WTC11 (cell line): ENCODE measurements at regions not wholly inside any gene's neighbourhood (a gene's known extent, or its start where the extent isn't known, plus 50 kb on each side); places are given as distances from the start of the nearest gene placed in this dataset.

Experiments
- ATAC-seq: fragments of 200-7000 bp; cut with Tn5 transposase; 2 replicates; pipeline ENCODE4 v1.10.0; 2021; ENCODE audit warnings: mild to moderate bottlenecking, moderate library complexity
- CTCF ChIA-PET: fragments of 300-600 bp; sonication (Branson Sonifier 250); formaldehyde crosslinking; loops from one replicate; lab custom pipeline; 2021; ENCODE audit warnings: antibody characterized with exemption; lab: Charles Lee
- POLR2A ChIA-PET: fragments of 350-600 bp; sonication (Branson Sonifier 250); formaldehyde crosslinking; loops from one replicate; lab custom pipeline; 2021; ENCODE audit warnings: antibody characterized with exemption; lab: Charles Lee
- DNase-seq: peaks from one replicate; pipeline ENCODE4 v3.0.0; 2021; ENCODE audit warnings: low spot score
- H3K27ac Mint-ChIP-seq: 2 replicates; pipeline ENCODE4 v1.8.0; 2021; ENCODE audit warnings: mixed read lengths
- H3K27me3 Mint-ChIP-seq: 2 replicates; pipeline ENCODE4 v1.8.0; 2021; ENCODE audit warnings: low read depth, mild to moderate bottlenecking, moderate library complexity, mixed read lengths
- H3K36me3 Mint-ChIP-seq: 2 replicates; pipeline ENCODE4 v1.8.0; 2021; ENCODE audit warnings: mixed read lengths
- H3K4me1 Mint-ChIP-seq: 2 replicates; pipeline ENCODE4 v1.8.0; 2022; ENCODE audit warnings: mixed read lengths
- H3K4me3 Mint-ChIP-seq: 2 replicates; pipeline ENCODE4 v1.8.0; 2021; ENCODE audit warnings: mild to moderate bottlenecking, moderate library complexity, mixed read lengths
- H3K9me3 Mint-ChIP-seq: 2 replicates; pipeline ENCODE4 v1.8.0; 2021; ENCODE audit warnings: mixed read lengths
- CBFB ChIP-seq: sonication (generic); formaldehyde crosslinking; IDR thresholded peaks from 2 replicates; pipeline ENCODE4 v1.8.1; 2022; ENCODE audit warnings: mild to moderate bottlenecking, low read depth, missing genetic modification reagents
- E2F5 ChIP-seq: sonication (generic); formaldehyde crosslinking; IDR thresholded peaks from 2 replicates; pipeline ENCODE4 v1.8.1; 2022; ENCODE audit warnings: mild to moderate bottlenecking, moderate library complexity, missing genetic modification reagents
- ELF4 ChIP-seq: sonication (generic); formaldehyde crosslinking; IDR thresholded peaks from 2 replicates; pipeline ENCODE4 v1.8.1; 2022; ENCODE audit warnings: low read depth, mild to moderate bottlenecking, moderate library complexity, missing genetic modification reagents
- GABPB1 ChIP-seq: sonication (generic); formaldehyde crosslinking; IDR thresholded peaks from 2 replicates; pipeline ENCODE4 v1.8.1; 2023; ENCODE audit warnings: mild to moderate bottlenecking, missing genetic modification reagents
- JUN ChIP-seq: sonication (generic); formaldehyde crosslinking; IDR thresholded peaks from 2 replicates; pipeline ENCODE4 v1.8.0; 2023; ENCODE audit warnings: mild to moderate bottlenecking, missing genetic modification reagents
- MXD4 ChIP-seq: fragments of 250-450 bp; sonication (Bioruptor Pico); IDR thresholded peaks from 2 replicates; pipeline ENCODE4 v1.8.0; 2021; ENCODE audit warnings: mild to moderate bottlenecking, moderate library complexity, borderline replicate concordance
- NR1H2 ChIP-seq: sonication (generic); formaldehyde crosslinking; IDR thresholded peaks from 2 replicates; pipeline ENCODE4 v1.9.0; 2021; ENCODE audit warnings: mild to moderate bottlenecking, moderate library complexity, missing genetic modification reagents
- OVOL2 ChIP-seq: fragments of 250-450 bp; sonication (Bioruptor Pico); IDR thresholded peaks from 2 replicates; pipeline ENCODE4 v1.9.0; 2021; ENCODE audit warnings: mild to moderate bottlenecking, borderline replicate concordance
- PREB ChIP-seq: sonication (generic); formaldehyde crosslinking; IDR thresholded peaks from 2 replicates; pipeline ENCODE4 v1.8.1; 2022; ENCODE audit warnings: mild to moderate bottlenecking, missing genetic modification reagents, moderate library complexity, borderline replicate concordance
- RELA ChIP-seq: sonication (generic); formaldehyde crosslinking; IDR thresholded peaks from 2 replicates; pipeline ENCODE4 v1.8.1; 2022; ENCODE audit warnings: missing genetic modification reagents, mild to moderate bottlenecking, borderline replicate concordance
- SMAD4 ChIP-seq: sonication (generic); formaldehyde crosslinking; IDR thresholded peaks from 2 replicates; pipeline ENCODE4 v1.8.0; 2022; ENCODE audit warnings: mild to moderate bottlenecking, missing genetic modification reagents
- SP1 ChIP-seq: sonication (generic); formaldehyde crosslinking; conservative IDR thresholded peaks from 2 replicates; pipeline ENCODE4 v1.8.1; 2022; ENCODE audit warnings: missing genetic modification reagents
- TEAD4 ChIP-seq: sonication (generic); formaldehyde crosslinking; IDR thresholded peaks from 2 replicates; pipeline ENCODE4 v1.8.0; 2022; ENCODE audit warnings: mild to moderate bottlenecking, missing genetic modification reagents
- ZMAT4 ChIP-seq: fragments of 250-450 bp; sonication (Bioruptor Pico); IDR thresholded peaks from 2 replicates; pipeline ENCODE4 v1.9.0; 2021; ENCODE audit warnings: mild to moderate bottlenecking
- ZNF263 ChIP-seq: sonication (generic); formaldehyde crosslinking; IDR thresholded peaks from 2 replicates; pipeline ENCODE4 v1.8.1; 2022; ENCODE audit warnings: low read depth, mild to moderate bottlenecking, moderate library complexity, missing genetic modification reagents
- ZNF416 ChIP-seq: fragments of 250-450 bp; sonication (Bioruptor Pico); IDR thresholded peaks from 2 replicates; pipeline ENCODE4 v1.9.0; 2021; ENCODE audit warnings: mild to moderate bottlenecking, inconsistent platforms
- ZNF423 ChIP-seq: fragments of 250-450 bp; sonication (Bioruptor Pico); IDR thresholded peaks from 2 replicates; pipeline ENCODE4 v2.1.2; 2022; ENCODE audit warnings: mild to moderate bottlenecking, moderate library complexity
- TF ChIP-seq, protein P1 (sequence below): fragments of 250-450 bp; sonication (Bioruptor Pico); IDR thresholded peaks from 2 replicates; pipeline ENCODE4 v1.8.0; 2021; ENCODE audit warnings: mild to moderate bottlenecking
- TF ChIP-seq, protein P2 (sequence below): sonication (generic); formaldehyde crosslinking; IDR thresholded peaks from 2 replicates; pipeline ENCODE4 v1.8.1; 2022; ENCODE audit warnings: low read depth, missing genetic modification reagents, borderline replicate concordance
- TF ChIP-seq, protein P3 (sequence below): sonication (generic); formaldehyde crosslinking; IDR thresholded peaks from 2 replicates; pipeline ENCODE4 v1.8.0; 2023; ENCODE audit warnings: mild to moderate bottlenecking, missing genetic modification reagents
- TF ChIP-seq, protein P4 (sequence below): sonication (generic); formaldehyde crosslinking; IDR thresholded peaks from 2 replicates; pipeline ENCODE4 v1.8.0; 2022; ENCODE audit warnings: missing genetic modification reagents
- TF ChIP-seq, protein P5 (sequence below): fragments of 250-450 bp; sonication (Bioruptor Pico); IDR thresholded peaks from 2 replicates; pipeline ENCODE4 v1.9.0; 2021; ENCODE audit warnings: moderate library complexity, mild to moderate bottlenecking, inconsistent platforms, borderline replicate concordance

GRCh38 chr15:52858782-52859176 lies 68.6 kb upstream of the ONECUT1 start:
- TF ChIP-seq SMAD4 (CRISPR knock-in tag) (no peak), ELF4 (CRISPR knock-in tag) (no peak), ZNF416 (no peak), OVOL2 (no peak), E2F5 (no peak), GABPB1 (CRISPR knock-in tag) (no peak), CBFB (CRISPR knock-in tag) (no peak), NR1H2 (CRISPR knock-in tag) (no peak), ZNF423 (no peak), SP1 (CRISPR knock-in tag) (no peak), ZMAT4 (CRISPR knock-in tag) (no peak), PREB (CRISPR knock-in tag) (no peak), ZNF263 (CRISPR knock-in tag) (no peak)
- TF ChIP-seq, protein P1, sequence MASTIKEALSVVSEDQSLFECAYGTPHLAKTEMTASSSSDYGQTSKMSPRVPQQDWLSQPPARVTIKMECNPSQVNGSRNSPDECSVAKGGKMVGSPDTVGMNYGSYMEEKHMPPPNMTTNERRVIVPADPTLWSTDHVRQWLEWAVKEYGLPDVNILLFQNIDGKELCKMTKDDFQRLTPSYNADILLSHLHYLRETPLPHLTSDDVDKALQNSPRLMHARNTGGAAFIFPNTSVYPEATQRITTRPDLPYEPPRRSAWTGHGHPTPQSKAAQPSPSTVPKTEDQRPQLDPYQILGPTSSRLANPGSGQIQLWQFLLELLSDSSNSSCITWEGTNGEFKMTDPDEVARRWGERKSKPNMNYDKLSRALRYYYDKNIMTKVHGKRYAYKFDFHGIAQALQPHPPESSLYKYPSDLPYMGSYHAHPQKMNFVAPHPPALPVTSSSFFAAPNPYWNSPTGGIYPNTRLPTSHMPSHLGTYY (CRISPR knock-in tag) = no peak
- TF ChIP-seq, protein P2, sequence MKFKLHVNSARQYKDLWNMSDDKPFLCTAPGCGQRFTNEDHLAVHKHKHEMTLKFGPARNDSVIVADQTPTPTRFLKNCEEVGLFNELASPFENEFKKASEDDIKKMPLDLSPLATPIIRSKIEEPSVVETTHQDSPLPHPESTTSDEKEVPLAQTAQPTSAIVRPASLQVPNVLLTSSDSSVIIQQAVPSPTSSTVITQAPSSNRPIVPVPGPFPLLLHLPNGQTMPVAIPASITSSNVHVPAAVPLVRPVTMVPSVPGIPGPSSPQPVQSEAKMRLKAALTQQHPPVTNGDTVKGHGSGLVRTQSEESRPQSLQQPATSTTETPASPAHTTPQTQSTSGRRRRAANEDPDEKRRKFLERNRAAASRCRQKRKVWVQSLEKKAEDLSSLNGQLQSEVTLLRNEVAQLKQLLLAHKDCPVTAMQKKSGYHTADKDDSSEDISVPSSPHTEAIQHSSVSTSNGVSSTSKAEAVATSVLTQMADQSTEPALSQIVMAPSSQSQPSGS (CRISPR knock-in tag) = no peak
- TF ChIP-seq, protein P3, sequence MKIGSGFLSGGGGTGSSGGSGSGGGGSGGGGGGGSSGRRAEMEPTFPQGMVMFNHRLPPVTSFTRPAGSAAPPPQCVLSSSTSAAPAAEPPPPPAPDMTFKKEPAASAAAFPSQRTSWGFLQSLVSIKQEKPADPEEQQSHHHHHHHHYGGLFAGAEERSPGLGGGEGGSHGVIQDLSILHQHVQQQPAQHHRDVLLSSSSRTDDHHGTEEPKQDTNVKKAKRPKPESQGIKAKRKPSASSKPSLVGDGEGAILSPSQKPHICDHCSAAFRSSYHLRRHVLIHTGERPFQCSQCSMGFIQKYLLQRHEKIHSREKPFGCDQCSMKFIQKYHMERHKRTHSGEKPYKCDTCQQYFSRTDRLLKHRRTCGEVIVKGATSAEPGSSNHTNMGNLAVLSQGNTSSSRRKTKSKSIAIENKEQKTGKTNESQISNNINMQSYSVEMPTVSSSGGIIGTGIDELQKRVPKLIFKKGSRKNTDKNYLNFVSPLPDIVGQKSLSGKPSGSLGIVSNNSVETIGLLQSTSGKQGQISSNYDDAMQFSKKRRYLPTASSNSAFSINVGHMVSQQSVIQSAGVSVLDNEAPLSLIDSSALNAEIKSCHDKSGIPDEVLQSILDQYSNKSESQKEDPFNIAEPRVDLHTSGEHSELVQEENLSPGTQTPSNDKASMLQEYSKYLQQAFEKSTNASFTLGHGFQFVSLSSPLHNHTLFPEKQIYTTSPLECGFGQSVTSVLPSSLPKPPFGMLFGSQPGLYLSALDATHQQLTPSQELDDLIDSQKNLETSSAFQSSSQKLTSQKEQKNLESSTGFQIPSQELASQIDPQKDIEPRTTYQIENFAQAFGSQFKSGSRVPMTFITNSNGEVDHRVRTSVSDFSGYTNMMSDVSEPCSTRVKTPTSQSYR = no peak
- Mint-ChIP-seq H3K27ac (no peak overlapping the region), H3K4me1 (peaks cover 18% of the 10 kb centered on the region), H3K4me3 (no peak overlapping the region), H3K9me3 (no peaks in the 10 kb centered on the region), H3K36me3 (no peaks in the 10 kb centered on the region), H3K27me3 (no peaks in the 10 kb centered on the region; the same call in 1 of the 2 replicates)
- ATAC-seq = no peak
- CTCF ChIA-PET = interaction anchor here (1.0 to 1.6 kb wide), 3 partner anchors 54 to 93 kb away, joined by 4 to 6 read pairs (median 4); no protein-coding TSS in a partner anchor
- DNase-seq = no peak
- POLR2A ChIA-PET = interaction anchor here (0.6 to 1.0 kb wide), 3 partner anchors 66 to 1292 kb away, joined by 3 read pairs; partner anchors contain the start of gene ONECUT1

DNA sequence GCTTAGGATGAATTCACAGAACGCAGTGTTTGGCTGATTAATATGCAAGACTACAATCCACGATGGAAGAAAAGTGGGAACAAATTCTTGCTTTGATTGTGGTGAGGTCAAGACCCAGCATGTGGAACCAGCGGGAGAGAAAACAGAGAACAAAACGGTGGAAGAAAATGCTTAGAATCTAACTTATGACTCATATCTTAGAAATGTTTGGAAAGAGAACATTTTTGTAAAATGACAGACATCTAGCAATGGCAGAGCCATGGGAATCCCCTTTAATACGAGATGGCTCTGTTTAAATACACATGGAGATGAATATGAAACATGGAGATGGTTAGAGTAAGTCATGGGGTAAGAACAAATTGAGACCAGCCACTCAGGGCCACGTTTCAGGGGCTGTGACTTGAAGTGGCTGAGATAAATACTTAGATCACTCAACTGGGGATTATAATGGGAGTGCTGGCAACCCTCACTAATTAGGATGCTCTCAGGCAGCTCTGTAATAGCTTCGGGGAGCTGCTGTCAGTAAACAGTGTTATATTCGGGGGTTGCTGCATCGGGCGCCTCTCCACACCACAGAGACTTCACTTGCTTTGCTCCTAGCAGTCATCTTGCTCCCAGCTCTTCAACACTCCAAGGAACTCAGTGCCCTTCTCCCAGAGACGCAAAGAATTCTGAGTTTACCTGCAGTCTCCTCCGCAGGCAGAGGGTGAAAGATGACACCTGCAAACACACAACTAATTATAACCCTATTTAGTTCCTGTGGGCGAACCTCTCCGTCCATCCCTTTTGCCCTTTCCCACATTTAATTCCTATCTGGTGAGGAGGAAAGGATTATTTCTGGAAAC lies 68.0 kb upstream of the ONECUT1 start:
- ATAC-seq = peak; percentile 58
- peak; percentile 13 for DNase-seq
- CTCF ChIA-PET = interaction anchor here (1.0 to 1.6 kb wide), 3 partner anchors 53 to 93 kb away, joined by 4 to 6 read pairs (median 4); no protein-coding TSS in a partner anchor
- no peaks in the 10 kb centered on the region for H3K9me3 Mint-ChIP-seq
- H3K27me3 Mint-ChIP-seq = no peaks in the 10 kb centered on the region; the same call in 1 of the 2 replicates
- H3K27ac Mint-ChIP-seq = no peak overlapping the region
- POLR2A ChIA-PET = interaction anchor here (0.6 to 1.0 kb wide), 3 partner anchors 66 to 1292 kb away, joined by 3 read pairs; partner anchors contain the start of gene ONECUT1
- no peaks in the 10 kb centered on the region for H3K36me3 Mint-ChIP-seq
- H3K4me3 Mint-ChIP-seq = no peak overlapping the region
- H3K4me1 Mint-ChIP-seq = peaks cover 18% of the 10 kb centered on the region
- TF ChIP-seq, protein P4, sequence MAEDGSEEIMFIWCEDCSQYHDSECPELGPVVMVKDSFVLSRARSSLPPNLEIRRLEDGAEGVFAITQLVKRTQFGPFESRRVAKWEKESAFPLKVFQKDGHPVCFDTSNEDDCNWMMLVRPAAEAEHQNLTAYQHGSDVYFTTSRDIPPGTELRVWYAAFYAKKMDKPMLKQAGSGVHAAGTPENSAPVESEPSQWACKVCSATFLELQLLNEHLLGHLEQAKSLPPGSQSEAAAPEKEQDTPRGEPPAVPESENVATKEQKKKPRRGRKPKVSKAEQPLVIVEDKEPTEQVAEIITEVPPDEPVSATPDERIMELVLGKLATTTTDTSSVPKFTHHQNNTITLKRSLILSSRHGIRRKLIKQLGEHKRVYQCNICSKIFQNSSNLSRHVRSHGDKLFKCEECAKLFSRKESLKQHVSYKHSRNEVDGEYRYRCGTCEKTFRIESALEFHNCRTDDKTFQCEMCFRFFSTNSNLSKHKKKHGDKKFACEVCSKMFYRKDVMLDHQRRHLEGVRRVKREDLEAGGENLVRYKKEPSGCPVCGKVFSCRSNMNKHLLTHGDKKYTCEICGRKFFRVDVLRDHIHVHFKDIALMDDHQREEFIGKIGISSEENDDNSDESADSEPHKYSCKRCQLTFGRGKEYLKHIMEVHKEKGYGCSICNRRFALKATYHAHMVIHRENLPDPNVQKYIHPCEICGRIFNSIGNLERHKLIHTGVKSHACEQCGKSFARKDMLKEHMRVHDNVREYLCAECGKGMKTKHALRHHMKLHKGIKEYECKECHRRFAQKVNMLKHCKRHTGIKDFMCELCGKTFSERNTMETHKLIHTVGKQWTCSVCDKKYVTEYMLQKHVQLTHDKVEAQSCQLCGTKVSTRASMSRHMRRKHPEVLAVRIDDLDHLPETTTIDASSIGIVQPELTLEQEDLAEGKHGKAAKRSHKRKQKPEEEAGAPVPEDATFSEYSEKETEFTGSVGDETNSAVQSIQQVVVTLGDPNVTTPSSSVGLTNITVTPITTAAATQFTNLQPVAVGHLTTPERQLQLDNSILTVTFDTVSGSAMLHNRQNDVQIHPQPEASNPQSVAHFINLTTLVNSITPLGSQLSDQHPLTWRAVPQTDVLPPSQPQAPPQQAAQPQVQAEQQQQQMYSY (CRISPR knock-in tag) = no peak
- no peak for TF ChIP-seq MXD4
- no peak for TF ChIP-seq JUN (CRISPR knock-in tag)
- TF ChIP-seq ELF4 (CRISPR knock-in tag) = no peak
- no peak for TF ChIP-seq NR1H2 (CRISPR knock-in tag)
- TF ChIP-seq, protein P5, sequence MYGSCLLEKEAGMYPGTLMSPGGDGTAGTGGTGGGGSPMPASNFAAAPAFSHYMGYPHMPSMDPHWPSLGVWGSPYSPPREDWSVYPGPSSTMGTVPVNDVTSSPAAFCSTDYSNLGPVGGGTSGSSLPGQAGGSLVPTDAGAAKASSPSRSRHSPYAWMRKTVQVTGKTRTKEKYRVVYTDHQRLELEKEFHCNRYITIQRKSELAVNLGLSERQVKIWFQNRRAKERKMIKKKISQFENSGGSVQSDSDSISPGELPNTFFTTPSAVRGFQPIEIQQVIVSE (CRISPR knock-in tag) = no peak
- no peak for TF ChIP-seq TEAD4 (CRISPR knock-in tag)
- no peak for TF ChIP-seq RELA (CRISPR knock-in tag)
